ENCODE measurements at regions not wholly inside any gene's neighbourhood (a gene's known extent, or its start where the extent isn't known, plus 50 kb on each side); places are given as distances from the start of the nearest gene placed in this dataset.
"Not testable (repeated sequence)": the region's sequence is repeated elsewhere in the genome, so short reads cannot be mapped to it uniquely, and the experiment has no call there.

DNA sequence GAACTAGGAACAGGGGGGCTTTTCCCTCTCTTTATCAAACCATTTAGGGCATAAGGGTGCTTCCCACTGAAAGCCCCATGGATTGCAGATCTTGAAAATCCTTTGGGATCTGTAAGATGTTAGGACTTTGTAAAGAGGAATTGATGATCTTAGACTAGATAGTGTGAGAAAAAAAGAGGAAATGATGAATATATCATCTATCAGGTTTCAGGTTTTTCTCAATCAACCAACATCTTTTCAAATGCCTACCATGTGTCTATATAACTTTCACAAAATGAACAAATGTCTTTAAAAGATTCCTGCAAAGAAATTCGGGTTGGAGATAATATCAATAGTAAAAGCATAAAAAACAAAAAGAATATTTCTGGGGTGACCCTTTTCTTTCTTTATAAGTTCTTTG is 50.1 kb downstream of the KCNC4 start:
- no peak for DNase-seq (ENCODE audit: low spot score)

DNA sequence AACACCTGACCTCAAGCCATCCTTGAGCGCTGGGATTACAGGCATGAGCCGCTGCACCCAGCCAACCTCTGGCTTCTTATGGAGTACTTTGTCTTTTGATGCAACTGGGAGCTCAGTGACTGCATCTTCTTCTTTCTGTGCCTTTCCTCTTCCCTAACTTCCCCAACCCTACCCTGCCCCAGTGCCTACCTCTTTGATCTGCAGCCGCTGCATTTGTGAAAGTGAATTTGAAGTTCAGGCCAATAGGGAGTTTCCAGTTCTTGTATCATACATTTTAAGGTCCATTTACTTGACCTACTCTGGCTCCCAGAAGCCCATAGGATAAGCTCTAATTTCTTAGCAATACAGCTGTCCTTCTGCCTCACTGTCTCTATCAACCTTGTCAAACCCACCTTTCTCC is 52.2 kb downstream of the KCNC4 start:
- DNase-seq (ENCODE audit: low spot score): no peak

DNA sequence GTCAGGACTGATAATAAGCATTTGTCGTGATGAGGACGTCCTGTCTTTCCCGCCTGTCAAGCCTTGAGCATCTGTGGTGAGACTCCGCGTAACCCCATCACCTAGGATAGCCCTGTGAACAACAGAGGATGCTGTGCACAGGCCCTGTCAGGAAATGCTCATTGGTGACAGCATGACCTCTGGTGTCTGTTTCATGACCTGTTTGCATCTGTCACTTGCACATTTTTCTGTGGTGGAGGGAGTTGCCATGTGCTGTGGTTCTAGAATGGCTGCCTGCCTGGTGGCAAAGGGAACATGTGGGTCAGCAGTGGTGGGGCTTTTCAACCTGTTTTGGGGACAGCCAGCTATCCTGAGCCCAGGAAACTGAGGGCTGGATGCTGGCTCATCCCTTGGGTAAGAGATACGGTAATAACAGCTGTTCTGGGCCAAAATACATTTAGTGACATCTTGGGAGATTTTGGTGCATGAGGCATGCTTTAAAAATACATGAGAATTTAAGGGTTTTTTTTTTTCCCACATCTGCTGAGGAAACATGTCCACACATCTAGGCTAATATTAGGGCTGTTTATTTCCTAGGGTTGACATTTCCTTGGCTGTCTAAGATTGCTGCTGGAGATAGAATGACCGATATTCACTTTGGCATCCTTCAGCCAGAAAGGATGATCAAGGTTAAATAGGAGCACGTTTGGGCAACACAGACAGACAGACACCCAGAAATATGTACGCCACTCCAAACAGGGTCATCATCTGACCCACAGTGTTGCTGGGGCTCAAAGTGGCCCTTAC is 52.9 kb downstream of the KCNC4 start:
- DNase-seq (ENCODE audit: low spot score): no peak

DNA sequence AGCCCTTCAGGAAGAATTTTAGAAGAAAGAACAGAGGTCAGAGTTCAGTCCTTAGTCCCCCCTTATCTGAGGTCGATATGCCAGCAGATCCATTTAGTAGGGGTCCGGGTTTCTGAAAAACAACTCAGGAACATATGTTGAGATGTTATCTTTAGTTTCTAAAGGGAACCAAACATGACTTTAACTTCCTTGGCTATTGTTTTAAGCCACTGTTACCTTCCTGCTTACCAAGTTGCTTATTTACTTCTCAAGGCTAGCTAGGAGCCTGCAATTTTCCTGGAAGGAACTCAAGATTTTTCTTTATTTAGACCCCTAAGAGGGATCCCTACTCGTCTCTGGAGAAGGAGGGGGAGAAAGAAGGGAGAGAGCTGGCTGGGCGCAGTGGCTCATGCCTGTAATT is 54.3 kb downstream of the KCNC4 start:
- no peak for DNase-seq (ENCODE audit: low spot score)

DNA sequence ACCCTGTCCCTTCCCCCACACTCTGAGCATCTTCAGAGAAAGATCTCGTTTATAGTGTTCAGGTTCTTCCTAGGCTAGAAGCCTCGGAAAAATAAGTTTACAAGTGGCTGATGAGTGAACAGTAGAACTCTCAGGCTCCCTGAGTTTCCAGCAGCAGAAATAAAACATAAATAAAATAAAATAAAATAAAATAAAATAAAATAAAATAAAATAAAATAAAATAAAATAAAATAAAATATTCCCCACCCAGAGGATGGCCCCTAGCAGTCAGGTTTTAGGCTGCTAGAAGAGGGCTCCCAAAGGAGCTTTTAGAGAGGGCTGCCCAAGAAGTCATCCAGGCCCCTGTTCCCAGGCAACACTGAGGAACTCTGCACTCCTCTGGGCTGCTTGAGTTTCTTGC is 55.1 kb downstream of the KCNC4 start:
- DNase-seq (ENCODE audit: low spot score): no peak

DNA sequence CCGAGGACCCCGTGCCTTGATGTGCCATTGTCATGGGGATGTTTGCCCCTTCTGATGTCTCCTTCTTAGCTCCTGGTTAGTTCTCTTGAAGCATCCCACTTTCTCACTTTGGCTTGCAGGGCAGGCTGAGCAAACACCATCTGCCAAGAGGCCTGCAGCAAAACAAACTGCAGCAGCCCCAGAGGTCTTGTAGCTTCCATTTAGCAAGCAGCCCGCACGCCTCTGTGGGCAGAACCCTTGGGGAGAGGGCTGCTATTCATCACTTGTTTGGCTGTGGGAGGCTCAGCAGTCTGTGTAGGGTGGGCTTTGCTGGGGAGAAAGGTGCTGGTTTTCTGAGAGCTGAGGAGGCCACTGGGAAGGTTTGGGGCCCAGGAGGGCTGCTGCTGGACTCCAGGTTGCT is 56.7 kb downstream of the KCNC4 start:
- no peak for DNase-seq (ENCODE audit: low spot score)

DNA sequence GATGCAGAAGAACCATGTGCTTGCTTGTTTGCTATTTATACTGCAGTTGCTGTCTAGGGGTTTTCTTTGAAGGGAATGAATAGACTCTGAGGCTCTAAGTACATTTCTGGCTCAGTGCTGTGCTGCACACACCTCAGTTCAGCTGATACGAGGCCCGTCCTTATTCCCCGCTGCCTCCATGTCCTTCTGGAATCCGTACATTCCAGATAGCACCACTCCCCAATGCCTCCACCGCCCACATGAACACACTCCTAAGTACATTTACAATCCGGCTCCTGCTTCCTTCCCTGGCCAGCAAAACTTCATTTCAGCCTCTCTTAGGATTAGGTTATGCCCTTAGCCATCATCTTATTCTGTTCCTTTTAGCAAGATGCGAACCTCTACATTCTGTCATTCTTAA is 57.1 kb downstream of the KCNC4 start:
- no peak for DNase-seq (ENCODE audit: low spot score)

DNA sequence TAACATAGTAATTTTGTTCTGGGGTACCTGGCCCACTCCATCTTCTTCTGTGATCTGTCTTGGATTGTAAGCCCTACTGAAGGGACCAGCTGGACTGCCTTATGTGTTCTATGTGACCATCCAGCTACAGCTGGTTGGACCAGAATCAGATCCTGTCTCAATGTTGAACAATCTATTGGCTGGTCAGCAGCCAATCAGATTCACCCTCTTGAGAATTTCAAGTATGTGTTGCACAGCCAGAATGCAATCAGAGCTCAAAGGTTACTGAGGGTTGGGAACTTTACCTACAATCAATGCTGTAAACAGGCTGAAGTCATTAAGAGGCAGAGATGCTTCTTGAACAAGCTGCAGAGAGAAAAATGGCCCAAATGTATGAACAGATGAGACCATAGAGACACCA is 61.9 kb downstream of the KCNC4 start:
- DNase-seq (ENCODE audit: low spot score): peak; percentile 23

DNA sequence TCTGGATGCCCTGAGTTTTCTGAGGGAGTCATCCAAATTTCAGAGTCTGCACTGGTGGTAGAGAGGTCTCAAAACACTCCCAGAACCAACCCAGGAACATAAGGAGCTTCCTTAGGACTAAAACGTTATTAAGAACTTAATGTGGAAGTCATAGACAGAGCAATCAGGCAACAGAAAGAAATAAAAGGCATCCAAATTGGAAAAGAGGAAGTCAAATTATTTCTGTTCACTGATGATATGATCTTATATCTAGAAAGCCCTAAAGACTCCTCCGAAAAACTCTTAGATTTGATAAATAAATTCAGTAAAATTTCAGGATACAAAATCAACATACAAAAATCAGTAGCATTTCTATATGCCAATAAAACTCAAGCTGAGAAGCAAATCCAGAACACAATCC is 63.7 kb downstream of the KCNC4 start:
- DNase-seq (ENCODE audit: low spot score): not testable (repeated sequence)

DNA sequence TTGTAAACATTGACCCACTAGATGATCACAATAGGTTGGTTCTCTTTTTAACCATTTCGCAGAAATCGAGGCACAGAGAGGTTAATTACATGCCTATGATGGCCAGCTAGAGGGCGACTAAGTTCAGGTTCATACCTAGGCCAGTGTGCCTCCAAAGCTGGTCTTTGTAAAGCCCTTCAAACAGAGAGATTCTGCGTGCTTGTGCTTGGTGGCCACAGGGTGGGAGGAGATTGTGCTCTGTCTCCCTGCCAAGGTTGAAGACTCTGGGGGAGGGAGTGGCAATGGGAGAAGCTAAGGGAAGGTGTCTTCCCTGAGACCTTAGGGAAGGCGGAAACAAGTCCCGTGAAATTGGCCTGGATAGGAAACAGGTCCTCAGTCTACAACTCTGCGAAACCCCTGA is 59.1 kb upstream of the RBM15 start:
- no peak for DNase-seq (ENCODE audit: low spot score)

DNA sequence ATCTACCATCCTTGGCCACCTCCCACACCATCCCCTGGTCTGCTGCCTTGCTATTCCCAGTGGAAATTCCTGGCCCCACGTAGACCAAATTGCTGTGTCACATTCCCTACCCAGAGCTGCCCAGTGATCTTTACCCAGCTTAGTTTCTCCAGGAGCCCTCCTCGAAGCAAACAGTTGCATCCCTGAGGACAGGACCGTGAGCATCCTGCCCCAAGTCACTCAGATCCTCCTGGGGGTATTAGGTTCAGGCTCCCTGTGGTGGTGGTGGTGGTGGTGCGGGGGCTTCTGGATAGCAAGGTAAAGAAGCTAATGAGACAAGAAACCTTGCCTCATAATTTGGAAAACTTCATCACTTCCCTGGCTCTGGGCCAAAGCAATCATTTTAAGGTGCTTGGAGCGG is 58.4 kb upstream of the RBM15 start:
- no peak for DNase-seq (ENCODE audit: low spot score)

DNA sequence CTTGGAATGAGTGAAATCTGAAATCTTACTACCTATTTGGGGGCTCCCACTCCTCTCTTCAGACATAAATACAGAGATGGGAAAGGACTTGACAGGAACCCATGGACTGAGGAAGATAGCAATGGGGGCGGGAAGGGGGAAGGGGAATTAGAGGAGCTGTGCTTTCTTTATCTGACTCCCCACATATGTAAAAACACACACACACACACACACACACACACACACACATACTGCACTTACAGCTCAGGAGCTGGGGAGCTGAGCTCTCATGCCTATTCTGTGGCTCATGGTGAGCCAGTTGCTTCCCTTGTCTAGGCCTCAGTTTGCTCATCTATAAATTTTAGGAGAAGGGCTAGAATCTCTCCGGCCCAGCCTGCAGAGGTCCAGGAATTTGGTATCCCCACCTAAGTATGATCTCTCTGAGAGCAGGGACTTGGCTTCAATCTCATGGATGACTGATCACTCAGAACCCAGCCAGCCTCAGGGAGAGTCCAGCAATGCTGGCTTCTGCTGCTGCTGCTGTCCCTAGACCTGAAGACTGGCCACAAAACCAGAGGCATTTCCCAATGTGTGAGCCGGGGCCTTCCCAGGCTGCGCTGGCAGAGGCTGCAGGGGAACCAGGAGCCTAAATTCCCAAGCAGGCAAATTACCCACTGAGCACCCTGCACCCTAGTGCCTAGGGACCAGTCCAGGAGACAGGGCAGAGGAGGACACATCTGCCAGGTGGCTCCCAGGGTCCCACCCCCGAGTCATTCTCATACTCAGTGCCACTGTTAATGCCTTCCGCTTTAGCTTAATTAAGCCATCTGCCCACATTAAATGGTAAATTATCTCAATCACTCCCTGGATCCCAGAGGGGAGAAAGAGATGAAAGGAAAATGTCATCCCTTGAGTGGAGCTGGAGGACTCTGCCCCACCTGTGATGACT is 57.5 kb upstream of the RBM15 start:
- DNase-seq (ENCODE audit: low spot score): no peak

DNA sequence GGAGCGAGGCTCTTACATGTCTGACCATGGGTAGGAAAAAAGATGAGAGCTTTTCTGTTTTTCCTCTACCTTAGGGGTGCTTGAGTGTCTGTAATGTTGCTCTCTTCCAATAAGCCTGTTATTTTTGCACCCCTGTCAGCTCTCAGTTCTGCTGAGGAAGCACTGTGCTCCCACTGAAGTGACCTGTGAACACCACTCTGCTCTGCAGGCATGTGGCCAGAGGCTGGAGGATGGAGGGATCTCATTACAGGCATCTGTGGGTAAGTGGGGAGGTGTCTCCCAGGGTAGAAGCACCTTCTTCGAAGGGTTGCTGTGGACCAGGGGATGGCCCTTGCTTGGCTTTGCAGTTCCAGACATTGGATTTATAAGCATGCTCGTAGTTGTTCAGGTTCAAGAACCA is 56.8 kb upstream of the RBM15 start:
- DNase-seq (ENCODE audit: low spot score): no peak

DNA sequence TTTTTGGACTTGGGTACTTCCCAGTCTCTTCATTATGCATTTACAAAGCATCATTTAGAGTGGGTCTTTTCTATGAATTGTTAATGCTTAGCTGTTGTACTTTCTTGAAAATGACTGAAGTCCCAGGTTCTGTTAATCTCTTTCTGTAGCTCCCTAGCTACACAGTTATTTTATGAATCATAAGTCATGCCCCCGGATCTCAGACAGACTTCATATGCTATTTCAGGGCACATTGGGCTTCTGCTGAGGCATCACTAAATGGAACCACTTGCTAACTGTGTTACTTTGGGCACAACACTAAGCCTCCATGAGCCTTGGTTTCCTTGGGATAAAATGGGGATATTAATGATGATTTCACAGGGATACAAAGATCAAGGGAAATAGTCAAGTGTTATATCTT is 55.5 kb upstream of the RBM15 start:
- DNase-seq (ENCODE audit: low spot score): no peak

DNA sequence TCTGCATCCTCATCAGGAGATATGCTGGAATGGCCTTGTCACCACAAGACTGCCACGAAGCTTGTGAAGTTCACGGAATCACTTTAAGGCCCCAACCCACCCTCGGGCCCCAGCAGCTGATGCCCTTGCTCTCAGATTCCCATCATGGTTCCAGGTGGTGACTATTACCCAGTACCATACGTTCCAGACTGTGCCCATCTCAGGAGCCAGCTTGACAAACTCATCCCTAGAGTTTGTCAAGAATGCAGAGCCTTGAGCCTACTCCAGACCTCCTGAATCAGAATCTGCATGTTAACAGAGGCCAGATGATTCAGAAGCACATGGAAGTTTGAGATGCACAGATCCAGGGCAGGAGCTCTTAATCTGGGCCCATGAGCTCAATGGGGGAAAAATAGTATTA is 53.9 kb upstream of the RBM15 start:
- no peak for DNase-seq (ENCODE audit: low spot score)

DNA sequence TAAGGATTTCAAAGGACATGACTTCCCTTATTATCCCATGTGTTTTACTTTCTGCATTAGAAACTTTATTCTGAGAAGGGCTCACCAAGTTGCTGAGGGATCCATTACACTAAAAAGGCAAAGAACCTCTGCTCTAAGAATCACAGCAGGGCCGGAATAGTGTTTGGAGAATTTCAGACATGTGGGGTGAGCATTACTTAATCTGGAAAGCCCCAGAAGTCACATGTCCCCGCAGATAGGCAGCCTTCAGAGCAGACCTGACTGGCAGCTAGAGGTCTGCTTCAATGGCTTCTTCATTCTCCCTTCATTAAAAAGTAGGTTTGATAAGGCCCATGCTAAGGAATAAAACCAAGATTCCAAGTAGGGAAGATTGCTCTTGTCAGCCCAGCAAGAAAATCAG is 52.6 kb upstream of the RBM15 start:
- no peak for DNase-seq (ENCODE audit: low spot score)

DNA sequence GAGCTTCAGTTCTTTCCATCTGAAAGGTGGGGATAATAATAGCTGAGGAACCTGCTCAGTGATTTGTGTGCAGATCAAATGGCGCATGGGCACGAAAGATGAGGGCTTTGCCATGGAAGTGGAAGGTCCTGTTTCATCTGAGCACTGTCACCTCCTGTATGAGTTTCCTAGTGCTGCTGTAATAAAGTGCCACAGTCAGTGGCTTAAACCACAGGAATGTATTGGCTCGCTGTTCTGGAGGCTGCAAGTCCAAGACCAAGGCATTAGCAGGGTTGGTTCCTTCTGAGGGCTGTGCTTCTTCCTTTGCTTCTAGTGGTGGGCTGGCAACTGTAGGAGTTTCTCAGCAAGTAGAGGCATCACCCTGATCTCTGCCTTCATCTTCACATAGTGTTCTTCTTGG is 51.1 kb upstream of the RBM15 start:
- no peak for DNase-seq (ENCODE audit: low spot score)

All from AG08396 (cell line).